ENCODE measurements at regions not wholly inside any gene's neighbourhood (a gene's known extent, or its start where the extent isn't known, plus 50 kb on each side); places are given as distances from the start of the nearest gene placed in this dataset.

DNA sequence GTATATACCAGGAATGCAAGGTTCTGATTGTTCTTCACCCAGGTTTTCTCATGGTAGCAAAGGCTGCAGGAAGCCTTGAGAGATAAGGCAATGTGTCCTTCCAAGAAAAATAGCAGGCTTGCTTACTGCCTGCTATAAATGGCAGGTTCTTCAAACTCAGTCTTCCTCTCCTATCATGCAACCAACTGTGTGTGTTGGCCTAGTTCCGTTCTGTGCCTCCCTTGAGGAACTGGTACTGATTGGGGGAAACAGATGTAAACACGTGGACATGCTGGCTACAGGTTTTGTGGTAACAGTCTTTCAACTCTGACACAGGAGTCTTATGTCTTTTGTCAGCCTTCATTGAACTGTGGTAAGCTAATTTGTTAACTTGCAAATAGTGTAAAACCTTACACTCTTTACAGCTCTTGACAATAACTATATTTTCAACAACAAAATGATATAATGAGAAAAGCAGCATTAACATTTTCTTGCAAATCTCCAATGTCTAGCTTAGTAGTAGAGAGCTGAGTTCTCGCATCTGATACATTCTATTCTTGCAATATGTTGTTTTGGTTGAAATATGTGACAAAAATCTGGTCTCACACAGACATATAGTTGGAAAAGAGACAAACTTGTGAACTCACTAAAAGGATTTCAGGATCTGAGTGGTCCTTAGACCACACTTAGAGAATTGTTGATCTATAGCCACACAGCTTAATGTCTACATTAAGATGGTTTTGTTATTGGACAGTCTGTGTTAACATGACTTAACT, 54.7 kb upstream of the LSM8 start:
- Histone ChIP-seq H3K9me1 (ENCODE audit: control insufficient read depth, extremely low read depth, insufficient read depth, low read length) (no peaks in the 10 kb centered on the region), H2AFZ (ENCODE audit: control insufficient read depth, low read length) (no peak overlapping the region), H3K4me1 (ENCODE audit: control insufficient read depth, extremely low read depth, insufficient read depth, low read length) (no peaks in the 10 kb centered on the region), H3K79me2 (ENCODE audit: control insufficient read depth, insufficient read depth, low read length) (no peaks in the 10 kb centered on the region), H3K9ac (ENCODE audit: control insufficient read depth, extremely low read depth, insufficient read depth, low read length) (no peak overlapping the region), H3K27me3 (ENCODE audit: control insufficient read depth, extremely low read depth, insufficient read depth, low read length) (no peaks in the 10 kb centered on the region), H3K9me3 (ENCODE audit: control insufficient read depth, low read depth, low read length) (no peaks in the 10 kb centered on the region), H3K27ac (ENCODE audit: control insufficient read depth, insufficient read depth, low read length) (no peak overlapping the region), H3K4me2 (ENCODE audit: control insufficient read depth, extremely low read depth, insufficient read depth, low read depth, low read length) (no peak overlapping the region), H4K20me1 (ENCODE audit: control insufficient read depth, extremely low read depth, insufficient read depth, low read length) (no peaks in the 10 kb centered on the region), H3K4me3 (ENCODE audit: control insufficient read depth in 2 of 3, extremely low read depth in 1 of 3, insufficient read depth in 2 of 3, low read depth in 1 of 3, low read length in 3 of 3) (no peak overlapping the region), H3K36me3 (ENCODE audit: control insufficient read depth in 2 of 2, extremely low read depth in 1 of 2, insufficient read depth in 2 of 2, low read length in 2 of 2) (no peaks in the 10 kb centered on the region)
- dilution Hi-C loops (cut with MboI; ENCODE audit: extremely low pct_ligation_motif_present, low sequenced_read_pairs), result no loop called here
- TF ChIP-seq CTCF (optimal IDR thresholded peaks at IDR 0.05 in 1 of 3, IDR thresholded peaks at IDR 0.05 in 1 of 3, conservative IDR thresholded peaks at IDR 0.05 in 1 of 3; ENCODE audit: extremely low read depth in 1 of 3, insufficient read depth in 2 of 3, low read length in 3 of 3), result no peak
- no peak for TF ChIP-seq EZH2 (IDR thresholded peaks at IDR 0.05; ENCODE audit: low read length)
- DNase-seq (ENCODE audit: low read depth, low spot score) (no peak), FAIRE-seq (no peak)

- dilution Hi-C loops (cut with MboI; ENCODE audit: extremely low pct_ligation_motif_present, low sequenced_read_pairs), result no loop called here
- Histone ChIP-seq H3K27ac (ENCODE audit: control insufficient read depth, insufficient read depth, low read length) (no peak overlapping the region), H4K20me1 (ENCODE audit: control insufficient read depth, extremely low read depth, insufficient read depth, low read length) (no peaks in the 10 kb centered on the region), H3K27me3 (ENCODE audit: control insufficient read depth, extremely low read depth, insufficient read depth, low read length) (no peaks in the 10 kb centered on the region), H3K9me3 (ENCODE audit: control insufficient read depth, low read depth, low read length) (no peaks in the 10 kb centered on the region), H3K9ac (ENCODE audit: control insufficient read depth, extremely low read depth, insufficient read depth, low read length) (no peak overlapping the region), H3K9me1 (ENCODE audit: control insufficient read depth, extremely low read depth, insufficient read depth, low read length) (no peaks in the 10 kb centered on the region), H3K4me2 (ENCODE audit: control insufficient read depth, extremely low read depth, insufficient read depth, low read depth, low read length) (no peak overlapping the region), H3K4me3 (ENCODE audit: control insufficient read depth in 2 of 3, extremely low read depth in 1 of 3, insufficient read depth in 2 of 3, low read depth in 1 of 3, low read length in 3 of 3) (no peak overlapping the region), H3K79me2 (ENCODE audit: control insufficient read depth, insufficient read depth, low read length) (no peaks in the 10 kb centered on the region), H2AFZ (ENCODE audit: control insufficient read depth, low read length) (no peak overlapping the region), H3K4me1 (ENCODE audit: control insufficient read depth, extremely low read depth, insufficient read depth, low read length) (no peaks in the 10 kb centered on the region), H3K36me3 (ENCODE audit: control insufficient read depth in 2 of 2, extremely low read depth in 1 of 2, insufficient read depth in 2 of 2, low read length in 2 of 2) (no peaks in the 10 kb centered on the region)
- TF ChIP-seq CTCF (optimal IDR thresholded peaks at IDR 0.05 in 1 of 3, IDR thresholded peaks at IDR 0.05 in 1 of 3, conservative IDR thresholded peaks at IDR 0.05 in 1 of 3; ENCODE audit: extremely low read depth in 1 of 3, insufficient read depth in 2 of 3, low read length in 3 of 3) (no peak), EZH2 (IDR thresholded peaks at IDR 0.05; ENCODE audit: low read length) (no peak)
- DNase-seq (ENCODE audit: low read depth, low spot score) (no peak), FAIRE-seq (no peak)
These were observed 51.2 kb upstream of the LSM8 start for GRCh38 chr7:118132764-118133163.

All from keratinocyte (primary cell).